GM12865 (cell line): ENCODE measurements at regions not wholly inside any gene's neighbourhood (a gene's known extent, or its start where the extent isn't known, plus 50 kb on each side); places are given as distances from the start of the nearest gene placed in this dataset.

Experiments
- DNase-seq: peaks from one replicate; pipeline ENCODE4 v3.0.0; 2010; ENCODE audit warnings: low read depth
- H3K4me3 ChIP-seq: 2 replicates; pipeline ENCODE4 v1.5.1; 2011; ENCODE audit warnings: mild to moderate bottlenecking, low read depth, low read length, control low read depth
- CTCF ChIP-seq: IDR thresholded peaks from 2 replicates; pipeline ENCODE4 v1.5.1; 2011; ENCODE audit warnings: low read length, control low read depth, low read depth, inconsistent platforms; ENCODE audit not compliant: insufficient read depth; ENCODE audit errors: missing control alignments

DNA sequence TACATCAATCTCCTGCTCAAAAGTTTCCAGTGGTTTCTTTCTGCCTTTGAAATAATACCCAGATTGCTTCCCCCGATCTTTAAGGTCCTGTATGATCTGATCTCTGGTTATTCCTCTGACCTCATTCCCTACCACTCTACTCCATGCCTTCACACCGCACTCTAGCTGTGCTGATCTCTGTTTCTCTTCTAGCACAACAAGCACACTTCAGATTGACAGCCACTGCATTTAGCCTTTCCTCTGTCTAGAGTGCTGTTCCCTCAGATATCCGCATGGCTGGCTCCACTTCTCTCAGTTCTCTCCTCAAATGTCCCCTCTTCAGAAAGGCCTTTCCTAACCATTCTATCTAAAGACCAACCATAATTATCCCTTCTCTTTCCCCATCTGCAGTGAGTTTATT is 370.4 kb upstream of the FGF13 start:
- no peak for DNase-seq
- TF ChIP-seq CTCF, result no peak
- no peak overlapping the region for H3K4me3 ChIP-seq

GRCh38 chrX:139079789-139080188 is 368.3 kb upstream of the FGF13 start:
- TF ChIP-seq CTCF, result no peak
- no peak for DNase-seq
- no peak overlapping the region for H3K4me3 ChIP-seq

DNA sequence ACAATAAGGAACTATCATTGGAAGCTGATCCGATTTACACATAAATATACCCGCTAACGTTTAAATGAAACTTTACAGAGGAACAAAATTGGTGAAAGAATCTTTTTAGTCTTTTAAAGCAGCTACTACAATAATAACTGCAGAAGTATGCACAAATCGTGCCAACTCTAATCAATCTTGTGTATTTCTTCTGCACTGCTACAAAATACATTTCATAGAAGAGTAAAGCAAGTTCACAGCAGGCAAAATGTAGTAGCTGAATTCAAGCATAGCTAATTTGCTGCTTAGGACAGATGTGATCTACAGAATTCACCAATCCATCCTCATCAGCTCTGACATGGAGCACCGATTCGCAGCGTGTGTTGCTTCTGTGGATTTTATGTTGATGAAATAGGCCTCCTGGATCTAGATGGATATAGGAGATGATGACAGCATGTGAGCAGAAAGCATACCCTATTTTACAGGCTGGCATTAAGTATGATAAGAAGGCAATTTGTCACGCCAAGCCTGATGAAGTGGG is 367.3 kb upstream of the FGF13 start:
- TF ChIP-seq CTCF, result no peak
- no peak for DNase-seq
- H3K4me3 ChIP-seq, result no peak overlapping the region

DNA sequence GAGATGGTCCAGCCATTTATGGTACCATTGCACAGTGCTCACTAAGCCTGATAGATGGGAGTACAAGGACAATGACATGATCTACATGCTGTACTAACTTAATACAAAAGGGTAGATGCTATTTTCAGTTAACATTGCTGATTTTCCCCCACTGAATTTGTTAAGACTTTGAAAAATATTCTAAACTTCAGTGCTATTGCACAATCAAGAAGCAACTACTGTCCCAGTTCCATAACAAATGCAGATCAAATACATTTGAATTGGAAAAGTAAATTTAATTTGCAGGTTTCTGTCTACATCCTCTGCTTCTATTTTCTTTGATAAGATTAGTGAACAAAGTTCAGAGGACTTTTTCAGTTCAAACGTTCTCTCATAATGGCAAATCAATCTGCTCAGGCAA is 366.8 kb upstream of the FGF13 start:
- H3K4me3 ChIP-seq, result no peak overlapping the region
- no peak for DNase-seq
- no peak for TF ChIP-seq CTCF

GRCh38 chrX:139077281-139078250 is 366.0 kb upstream of the FGF13 start:
- no peak for DNase-seq
- no peak overlapping the region for H3K4me3 ChIP-seq
- TF ChIP-seq CTCF, result no peak

GRCh38 chrX:139063364-139063763 is 351.8 kb upstream of the FGF13 start:
- H3K4me3 ChIP-seq, result no peak overlapping the region
- no peak for DNase-seq
- TF ChIP-seq CTCF, result no peak
